IMR-90 (cell line): ENCODE measurements at regions not wholly inside any gene's neighbourhood (a gene's known extent, or its start where the extent isn't known, plus 50 kb on each side); places are given as distances from the start of the nearest gene placed in this dataset.

Source experiments
- ATAC-seq: fragments of 200-7000 bp; cut with Tn5 transposase; 2 replicates; pipeline ENCODE4 v1.9.1; 2020; ENCODE audit warnings: low read depth, mild to moderate bottlenecking, moderate library complexity
- BruUV-seq: library from RNA; stranded (reverse); fragments of 400-500 nt; replicated peaks from 2 replicates; lab custom pipeline; 2021; lab: Mats Ljungman, UMichigan
- CTCF ChIA-PET: fragments of 300-600 bp; formaldehyde crosslinking; extraction: SDS; loops from one replicate; lab custom pipeline; 2021; ENCODE audit warnings: antibody characterized with exemption; lab: Yijun Ruan, JAX
- POLR2A ChIA-PET: fragments of 300-600 bp; sonication (Branson Sonifier 250); formaldehyde crosslinking; loops from one replicate; lab custom pipeline; 2022; ENCODE audit warnings: antibody characterized with exemption; ENCODE audit not compliant: unreplicated experiment; lab: Charles Lee
- DNase-seq: peaks from one replicate; pipeline ENCODE4 v3.0.0; 2013
- H2AFZ ChIP-seq: replicated peaks from 2 replicates; pipeline ENCODE3; 2013; ENCODE audit warnings: low read length, mild to moderate bottlenecking; ENCODE audit not compliant: poor library complexity
- H2AK5ac ChIP-seq: 2 replicates; pipeline ENCODE4 v1.6.1; 2013; ENCODE audit warnings: low read depth, low read length, inconsistent platforms
- H2AK9ac ChIP-seq: replicated peaks from 2 replicates; pipeline ENCODE3; 2013; ENCODE audit warnings: mild to moderate bottlenecking, low read depth, low read length, moderate library complexity; ENCODE audit not compliant: poor library complexity
- H2BK120ac ChIP-seq: 2 replicates; pipeline ENCODE4 v1.6.1; 2013; ENCODE audit warnings: low read depth, low read length, inconsistent platforms
- H2BK15ac ChIP-seq: 3 replicates; pipeline ENCODE4 v1.6.1; 2013; ENCODE audit warnings: low read depth, low read length, inconsistent platforms
- H2BK20ac ChIP-seq: 2 replicates; pipeline ENCODE4 v1.6.1; 2013; ENCODE audit warnings: low read depth, mild to moderate bottlenecking, inconsistent platforms, low read length, moderate library complexity
- H2BK5ac ChIP-seq: 2 replicates; pipeline ENCODE4 v1.6.1; 2013; ENCODE audit warnings: mild to moderate bottlenecking, low read depth, low read length, inconsistent platforms; ENCODE audit not compliant: poor library complexity, severe bottlenecking
- H3K14ac ChIP-seq: replicated peaks from 2 replicates; pipeline ENCODE4 v1.6.1; 2013; ENCODE audit warnings: low read depth, low read length, inconsistent platforms
- H3K18ac ChIP-seq: 2 replicates; pipeline ENCODE4 v1.6.1; 2013; ENCODE audit warnings: low read depth, low read length, control low read depth
- H3K23ac ChIP-seq: 2 replicates; pipeline ENCODE4 v1.6.1; 2013; ENCODE audit warnings: low read depth, low read length, inconsistent platforms
- H3K27ac ChIP-seq: 2 replicates; pipeline ENCODE4 v1.5.1; 2013; ENCODE audit warnings: mild to moderate bottlenecking, control low read depth, low read length; ENCODE audit not compliant: insufficient read depth
- H3K27me3 ChIP-seq: 2 replicates; pipeline ENCODE4 v1.6.1; 2013; ENCODE audit warnings: low read length; ENCODE audit not compliant: control insufficient read depth, insufficient read depth
- H3K36me3 ChIP-seq: 2 replicates; pipeline ENCODE4 v1.6.1; 2013; ENCODE audit warnings: low read length, mixed read lengths; ENCODE audit not compliant: control insufficient read depth, insufficient read depth
- H3K4ac ChIP-seq: 2 replicates; pipeline ENCODE4 v1.6.1; 2013; ENCODE audit warnings: low read depth, low read length, inconsistent platforms
- H3K4me1 ChIP-seq: 2 replicates; pipeline ENCODE4 v1.6.1; 2013; ENCODE audit warnings: low read length, mixed read lengths; ENCODE audit not compliant: control insufficient read depth, insufficient read depth
- H3K4me2 ChIP-seq: 2 replicates; pipeline ENCODE4 v1.6.1; 2013; ENCODE audit warnings: low read depth, mild to moderate bottlenecking, control low read depth, low read length, moderate library complexity
- H3K4me3 ChIP-seq: 2 replicates; pipeline ENCODE4 v1.5.1; 2013; ENCODE audit warnings: low read depth, mild to moderate bottlenecking, control low read depth, low read length, moderate library complexity; ENCODE audit not compliant: insufficient read depth
- H3K56ac ChIP-seq: 2 replicates; pipeline ENCODE4 v1.6.1; 2013; ENCODE audit warnings: low read length, inconsistent platforms; ENCODE audit not compliant: insufficient read depth; ENCODE audit errors: extremely low read depth
- H3K79me1 ChIP-seq, 2 experiments: 2 replicates each; pipeline ENCODE4 v1.6.1; 2013; ENCODE audit warnings: low read length in 2 of 2, inconsistent platforms in 1 of 2, low read depth in 1 of 2
- H3K9ac ChIP-seq: 2 replicates; pipeline ENCODE4 v1.6.1; 2013; ENCODE audit warnings: low read depth, low read length, control low read depth
- H3K9me1 ChIP-seq: 2 replicates; pipeline ENCODE4 v1.6.1; 2013; ENCODE audit warnings: low read length, inconsistent platforms; ENCODE audit not compliant: insufficient read depth
- H3K9me3 ChIP-seq: 2 replicates; pipeline ENCODE4 v1.6.1; 2013; ENCODE audit warnings: low read length; ENCODE audit not compliant: control insufficient read depth, insufficient read depth
- H4K20me1 ChIP-seq: 2 replicates; pipeline ENCODE4 v1.6.1; 2013; ENCODE audit warnings: low read length, inconsistent platforms; ENCODE audit not compliant: insufficient read depth
- H4K5ac ChIP-seq: 2 replicates; pipeline ENCODE4 v1.6.1; 2013; ENCODE audit warnings: mild to moderate bottlenecking, low read depth, low read length, control low read depth
- H4K8ac ChIP-seq, 2 experiments: 2 replicates each; pipeline ENCODE4 v1.6.1; 2013; ENCODE audit warnings: low read depth in 2 of 2, low read length in 2 of 2, control low read depth in 1 of 2, inconsistent platforms in 1 of 2
- H4K91ac ChIP-seq: 2 replicates; pipeline ENCODE4 v1.6.1; 2013; ENCODE audit warnings: low read depth, low read length, inconsistent platforms; ENCODE audit not compliant: insufficient read depth
- BHLHE40 ChIP-seq: fragments of 150-350 bp; IDR thresholded peaks from 2 replicates; pipeline ENCODE4 v1.6.1; 2016; ENCODE audit warnings: mild to moderate bottlenecking, low read depth, low read length
- CHD1 ChIP-seq: IDR thresholded peaks from 2 replicates; pipeline ENCODE4 v1.6.1; 2012; ENCODE audit warnings: low read depth, low read length, improper control_type of control experiment
- MXI1 ChIP-seq: IDR thresholded peaks from 2 replicates; pipeline ENCODE4 v1.6.1; 2012; ENCODE audit warnings: low read depth, mild to moderate bottlenecking, low read length, moderate library complexity, borderline replicate concordance
- POLR2A ChIP-seq: IDR thresholded peaks from 2 replicates; pipeline ENCODE4 v1.6.1; 2012; ENCODE audit warnings: mild to moderate bottlenecking, low read depth, low read length
- WGBS, 2 experiments: methylation state at CpG; one replicate each; pipeline versions ENCODE4 v1.1.5 to v1.1.7; 2013; ENCODE audit warnings: missing lambda C conversion rate in 2 of 2; ENCODE audit not compliant: insufficient read length in 1 of 2; ENCODE audit errors: extremely low coverage in 2 of 2; 5-methylcytosine and 5-hydroxymethylcytosine counted together
- dilution Hi-C: fragments of 300-500 bp; cut with HindIII; formaldehyde crosslinking; loops from one replicate; pipeline ENCODE4 v1.14.3; 2018; ENCODE audit warnings: low sequenced_read_pairs; ENCODE audit not compliant: unreplicated experiment
- in situ Hi-C: fragments of 300-500 bp; cut with MboI; formaldehyde crosslinking; loops from 3 replicates; pipeline ENCODE4 v1.14.3; 2019; ENCODE audit warnings: low sequenced_read_pairs, inconsistent platforms, mixed read lengths
- intact Hi-C: fragments of 100-400 bp; cut with micrococcal nuclease; formaldehyde crosslinking; loops from 2 replicates; pipeline ENCODE4 v1.10.0; 2022
- TF ChIP-seq, protein P1 (sequence below): conservative IDR thresholded peaks from 2 replicates; pipeline ENCODE4 v1.5.1; 2012; ENCODE audit warnings: mild to moderate bottlenecking, low read depth, low read length, improper control_type of control experiment

DNA sequence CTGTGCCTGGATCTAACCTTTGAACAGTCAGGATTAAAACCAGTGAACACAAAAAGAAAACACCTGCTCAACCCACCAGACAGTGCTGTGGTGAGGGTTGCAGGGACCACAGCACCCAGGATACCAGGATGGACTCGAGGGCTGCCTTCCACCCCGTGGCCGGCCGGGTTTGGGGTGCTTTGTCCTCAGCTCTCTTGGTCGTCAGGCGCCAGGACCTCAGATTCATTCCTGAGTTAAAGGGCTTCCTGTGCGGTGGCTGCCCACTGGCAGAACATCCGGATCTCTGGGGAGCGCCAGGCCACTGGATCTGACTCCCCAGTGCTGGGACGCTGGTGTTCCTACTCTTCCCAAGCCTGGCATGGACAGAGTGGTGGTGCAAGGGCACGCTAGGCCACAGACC, 239.8 kb downstream of the TFCP2L1 start:
- H2BK15ac ChIP-seq = no peak overlapping the region
- no peak for TF ChIP-seq BHLHE40
- no peak for TF ChIP-seq POLR2A
- TF ChIP-seq, protein P1, sequence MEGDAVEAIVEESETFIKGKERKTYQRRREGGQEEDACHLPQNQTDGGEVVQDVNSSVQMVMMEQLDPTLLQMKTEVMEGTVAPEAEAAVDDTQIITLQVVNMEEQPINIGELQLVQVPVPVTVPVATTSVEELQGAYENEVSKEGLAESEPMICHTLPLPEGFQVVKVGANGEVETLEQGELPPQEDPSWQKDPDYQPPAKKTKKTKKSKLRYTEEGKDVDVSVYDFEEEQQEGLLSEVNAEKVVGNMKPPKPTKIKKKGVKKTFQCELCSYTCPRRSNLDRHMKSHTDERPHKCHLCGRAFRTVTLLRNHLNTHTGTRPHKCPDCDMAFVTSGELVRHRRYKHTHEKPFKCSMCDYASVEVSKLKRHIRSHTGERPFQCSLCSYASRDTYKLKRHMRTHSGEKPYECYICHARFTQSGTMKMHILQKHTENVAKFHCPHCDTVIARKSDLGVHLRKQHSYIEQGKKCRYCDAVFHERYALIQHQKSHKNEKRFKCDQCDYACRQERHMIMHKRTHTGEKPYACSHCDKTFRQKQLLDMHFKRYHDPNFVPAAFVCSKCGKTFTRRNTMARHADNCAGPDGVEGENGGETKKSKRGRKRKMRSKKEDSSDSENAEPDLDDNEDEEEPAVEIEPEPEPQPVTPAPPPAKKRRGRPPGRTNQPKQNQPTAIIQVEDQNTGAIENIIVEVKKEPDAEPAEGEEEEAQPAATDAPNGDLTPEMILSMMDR = no peak
- no peak for TF ChIP-seq MXI1
- TF ChIP-seq CHD1 = no peak
- intact Hi-C loops (no loop called here), in situ Hi-C loops (no loop called here), dilution Hi-C loops (no loop called here)
- no peaks in the 10 kb centered on the region for H3K36me3 ChIP-seq
- H2AK5ac ChIP-seq = no peak overlapping the region
- ChIA-PET CTCF (no interaction called here), POLR2A (no interaction called here)
- H3K9me1 ChIP-seq = 0 out of 2 replicates have a peak, but pooled peaks cover 4% of the 10 kb centered on the region
- H4K5ac ChIP-seq = no peak overlapping the region
- no peak overlapping the region for H3K14ac ChIP-seq
- H3K27ac ChIP-seq = no peak overlapping the region
- H3K56ac ChIP-seq = no peak overlapping the region
- H4K91ac ChIP-seq = no peak overlapping the region
- H2BK120ac ChIP-seq = no peak overlapping the region
- DNase-seq (no peak), ATAC-seq (no peak)
- no peak overlapping the region for H3K9ac ChIP-seq
- H4K8ac ChIP-seq = no peak overlapping the region
- no peaks in the 10 kb centered on the region for H3K79me1 ChIP-seq
- H3K18ac ChIP-seq = no peak overlapping the region
- H3K4me1 ChIP-seq = no peaks in the 10 kb centered on the region
- H2BK20ac ChIP-seq = no peak overlapping the region
- H3K4ac ChIP-seq = no peak overlapping the region
- no peak overlapping the region for H3K4me2 ChIP-seq
- no peak overlapping the region for H2AFZ ChIP-seq
- 82% methylated on average over 7 of the region's 11 CpGs; no CpG with 5 or more reads in 1 of the 2 experiments for whole genome bisulfite sequencing, 2 experiments
- H3K27me3 ChIP-seq = peaks cover 76% of the 10 kb centered on the region
- no peak overlapping the region for H3K23ac ChIP-seq
- no peak overlapping the region for H2AK9ac ChIP-seq
- H4K20me1 ChIP-seq = no peaks in the 10 kb centered on the region
- BruUV-seq = no TSS peak
- no peak overlapping the region for H3K4me3 ChIP-seq
- H2BK5ac ChIP-seq = no peak overlapping the region
- peaks cover 12% of the 10 kb centered on the region for H3K9me3 ChIP-seq
